Neural progenitor cell (in vitro differentiated cells): ENCODE measurements at regions not wholly inside any gene's neighbourhood (a gene's known extent, or its start where the extent isn't known, plus 50 kb on each side); places are given as distances from the start of the nearest gene placed in this dataset.

Experiments
- CTCF ChIP-seq: fragments of 200-600 bp; sonication (generic); IDR thresholded peaks from 2 replicates; pipeline ENCODE4 v1.5.1; 2017; ENCODE audit warnings: antibody characterized with exemption, mild to moderate bottlenecking
- EZH2 ChIP-seq: fragments of 200-600 bp; sonication (generic); IDR thresholded peaks from 2 replicates; pipeline ENCODE4 v1.6.1; 2017; ENCODE audit warnings: antibody characterized with exemption, mild to moderate bottlenecking, moderate library complexity

- no peak for TF ChIP-seq EZH2
- TF ChIP-seq CTCF: no peak
Measured at GRCh38 chr9:92196909-92197308, 81.7 kb upstream of the SPTLC1 start.
